ENCODE measurements at regions not wholly inside any gene's neighbourhood (a gene's known extent, or its start where the extent isn't known, plus 50 kb on each side); places are given as distances from the start of the nearest gene placed in this dataset.

DNA sequence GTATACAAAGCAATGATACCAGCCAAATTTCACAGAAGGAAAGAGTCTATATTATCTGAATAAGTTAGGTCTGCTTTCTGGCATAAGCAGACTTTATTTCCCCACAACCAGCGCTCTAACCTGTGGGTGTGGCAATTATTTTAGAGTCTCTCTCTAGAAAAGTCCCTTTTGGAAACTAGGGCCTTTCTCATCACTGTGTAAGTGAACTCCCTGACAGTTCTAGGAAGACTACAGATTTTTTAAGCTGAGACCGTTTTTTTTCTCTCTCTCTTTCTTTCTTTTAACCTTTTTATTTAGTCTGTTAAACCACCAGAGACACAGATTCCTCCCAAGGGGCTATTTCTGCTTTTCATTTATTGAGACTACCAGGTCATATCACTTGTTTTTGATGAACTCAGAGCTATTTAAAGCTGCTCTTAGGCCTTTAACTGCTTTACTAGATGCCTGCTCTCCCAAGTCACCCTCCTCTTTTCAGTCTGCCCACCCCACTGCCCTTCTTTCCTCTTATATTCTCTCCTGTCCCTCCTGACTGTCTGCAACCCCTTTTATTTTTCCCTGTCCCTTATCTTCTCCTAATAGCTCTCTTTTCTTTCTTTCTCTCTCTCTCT, 69.2 kb upstream of the ARHGAP5 start:
- ChIA-PET POLR2A (no interaction called here), CTCF (no interaction called here)
- H3K4me3 ChIP-seq (ENCODE audit: low read depth, low read length), result no peak overlapping the region
- no peak for TF ChIP-seq CTCF (IDR thresholded peaks at IDR 0.05; ENCODE audit: insufficient read depth, low read length, missing control alignments)
- no peak for DNase-seq (ENCODE audit: low read depth, low spot score)

- ChIA-PET CTCF (interaction anchor here (1.2 kb wide), 1 partner anchor 9 kb away, joined by 3 read pairs; no protein-coding TSS in a partner anchor), POLR2A (no interaction called here)
- no peak for DNase-seq (ENCODE audit: low read depth, low spot score)
- no peak overlapping the region for H3K4me3 ChIP-seq (ENCODE audit: low read depth, low read length)
- no peak for TF ChIP-seq CTCF (IDR thresholded peaks at IDR 0.05; ENCODE audit: insufficient read depth, low read length, missing control alignments)
These were observed 68.4 kb upstream of the ARHGAP5 start for GRCh38 chr14:32008602-32009193.

DNA sequence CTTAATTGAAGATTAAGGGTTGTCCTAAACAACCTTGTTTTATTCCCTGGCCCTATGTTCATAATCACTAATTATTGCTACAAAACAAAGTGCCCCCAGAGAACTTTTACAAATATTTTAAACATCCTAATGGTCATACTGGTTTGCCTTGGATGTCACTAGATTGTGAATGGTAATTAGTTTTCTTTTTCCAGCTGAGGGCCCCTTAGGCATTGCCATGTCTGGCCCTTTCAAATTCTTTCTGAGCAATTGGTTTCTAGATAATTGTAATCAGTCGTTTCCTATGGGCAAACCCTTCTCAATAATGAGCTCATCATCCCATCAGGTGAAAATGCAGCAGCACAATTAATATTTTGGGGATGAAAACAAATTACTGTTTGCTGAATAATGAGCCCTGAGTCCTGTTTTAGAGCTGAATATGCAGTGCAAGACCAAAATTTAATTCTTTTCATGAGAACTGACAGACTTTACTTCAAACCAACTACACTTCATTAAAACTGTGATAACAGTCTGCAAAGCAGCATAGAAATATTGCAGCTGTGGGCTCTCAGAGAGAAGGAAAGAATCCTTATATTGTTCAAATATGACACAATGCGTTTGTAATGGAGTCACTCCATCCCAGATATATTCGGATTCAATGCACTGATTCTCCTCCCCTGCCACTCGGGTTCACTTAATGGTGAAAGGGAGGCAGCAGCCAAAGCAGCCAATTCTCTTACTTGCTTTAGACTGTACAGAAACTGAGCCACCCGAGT, 67.7 kb upstream of the ARHGAP5 start:
- POLR2A ChIA-PET, result no interaction called here
- DNase-seq (ENCODE audit: low read depth, low spot score), result no peak
- no peak overlapping the region for H3K4me3 ChIP-seq (ENCODE audit: low read depth, low read length)
- CTCF ChIA-PET, result interaction anchor here (1.0 to 1.2 kb wide), 2 partner anchors 8 to 84 kb away, joined by 3 read pairs; no protein-coding TSS in a partner anchor
- TF ChIP-seq CTCF (IDR thresholded peaks at IDR 0.05; ENCODE audit: insufficient read depth, low read length, missing control alignments), result no peak

DNA sequence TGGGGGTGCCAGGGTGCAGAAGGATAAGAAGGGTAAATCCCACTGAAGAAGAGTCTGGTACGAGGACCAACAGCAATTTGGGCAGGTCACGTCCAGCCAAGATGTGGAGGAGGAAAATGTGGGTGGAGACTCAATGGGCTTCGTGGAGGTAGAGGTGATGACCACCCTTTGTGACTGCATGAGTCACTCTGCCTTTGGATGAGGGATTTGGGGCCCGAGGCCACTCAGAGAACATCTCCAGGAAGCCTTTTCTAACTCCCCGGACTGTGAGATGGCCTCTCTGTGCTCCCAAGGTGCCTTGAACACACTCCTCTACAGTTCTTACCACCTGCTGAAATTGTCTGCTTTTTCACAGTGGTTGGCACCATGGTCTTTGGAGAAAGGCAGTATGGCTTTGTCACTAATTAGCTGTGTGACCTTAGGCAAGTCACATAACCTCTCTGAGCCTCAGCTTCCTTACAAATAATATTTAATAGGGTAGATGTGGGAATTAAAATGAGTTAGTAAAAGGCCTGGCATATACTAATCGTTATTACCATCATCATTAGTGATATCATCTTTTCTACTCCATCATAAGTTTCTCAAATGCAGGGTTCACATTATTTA, 67.0 kb upstream of the ARHGAP5 start:
- H3K4me3 ChIP-seq (ENCODE audit: low read depth, low read length), result no peak overlapping the region
- no peak for DNase-seq (ENCODE audit: low read depth, low spot score)
- no peak for TF ChIP-seq CTCF (IDR thresholded peaks at IDR 0.05; ENCODE audit: insufficient read depth, low read length, missing control alignments)
- ChIA-PET POLR2A (interaction anchor here (1.0 kb wide), 1 partner anchor 15 kb away, joined by 4 read pairs; no protein-coding TSS in a partner anchor), CTCF (interaction anchor here (1.0 to 1.2 kb wide), 3 partner anchors 8 to 244 kb away, joined by 3 to 6 read pairs (median 3); no protein-coding TSS in a partner anchor)

DNA sequence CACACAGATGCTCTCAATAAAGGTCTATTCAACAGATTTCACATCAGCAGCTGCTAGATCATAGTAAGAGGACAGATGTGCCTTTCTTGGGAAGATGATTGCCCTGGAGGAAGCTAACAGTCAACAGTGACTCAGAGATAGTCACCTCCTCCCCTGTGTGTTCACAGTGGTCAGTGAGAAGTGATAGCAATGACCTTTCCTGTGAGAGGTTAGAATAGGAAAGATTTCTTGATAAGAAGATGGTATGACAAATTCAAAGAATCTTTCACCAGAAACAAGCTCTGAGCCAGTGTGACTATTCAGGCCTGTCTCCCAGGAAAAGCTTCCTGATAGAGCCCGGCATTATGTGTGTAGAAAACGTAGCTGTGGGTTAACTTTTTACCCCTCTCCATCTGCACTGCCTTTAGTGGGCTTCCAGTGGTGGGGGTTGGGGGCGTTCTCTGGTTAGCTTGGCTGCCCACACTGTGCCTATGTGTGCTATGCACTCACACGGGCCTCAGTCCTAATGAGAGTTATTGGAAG, 66.4 kb upstream of the ARHGAP5 start:
- ChIA-PET CTCF (interaction anchor here (1.0 to 1.6 kb wide), 4 partner anchors 66 to 244 kb away, joined by 3 to 6 read pairs (median 3); no protein-coding TSS in a partner anchor), POLR2A (interaction anchor here (0.8 to 1.0 kb wide), 2 partner anchors 16 to 553 kb away, joined by 4 read pairs; partner anchors contain the start of gene DTD2)
- DNase-seq (ENCODE audit: low read depth, low spot score), result no peak
- no peak for TF ChIP-seq CTCF (IDR thresholded peaks at IDR 0.05; ENCODE audit: insufficient read depth, low read length, missing control alignments)
- no peak overlapping the region for H3K4me3 ChIP-seq (ENCODE audit: low read depth, low read length)
